Ramos (cell line): ENCODE measurements at regions not wholly inside any gene's neighbourhood (a gene's known extent, or its start where the extent isn't known, plus 50 kb on each side); places are given as distances from the start of the nearest gene placed in this dataset.

Experiments used
- in situ Hi-C: fragments of 300-500 bp; cut with MboI; formaldehyde crosslinking; loops from one replicate; pipeline ENCODE4 v1.14.3; 2022; ENCODE audit warnings: low sequenced_read_pairs; ENCODE audit not compliant: unreplicated experiment

DNA sequence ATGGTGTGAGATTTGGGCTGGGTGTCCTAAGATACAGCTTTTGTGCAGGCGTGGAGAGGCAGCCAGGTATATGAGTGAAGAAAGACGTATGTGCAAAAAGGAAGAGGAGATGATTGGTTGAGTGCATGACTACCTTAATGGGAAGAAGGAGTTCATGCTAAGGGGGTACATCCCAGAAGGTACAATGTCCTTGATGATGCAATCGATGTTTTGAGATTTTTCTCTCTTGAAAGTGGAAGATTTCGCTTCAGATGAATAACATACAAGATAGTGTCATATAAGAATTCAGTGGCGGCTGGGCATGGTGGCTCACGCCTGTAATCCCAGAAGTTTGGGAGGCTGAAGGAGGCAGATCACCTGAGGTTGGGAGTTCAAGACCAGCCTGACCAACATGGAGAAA, 357.1 kb downstream of the KLF12 start:
- in situ Hi-C loops: no loop called here

DNA sequence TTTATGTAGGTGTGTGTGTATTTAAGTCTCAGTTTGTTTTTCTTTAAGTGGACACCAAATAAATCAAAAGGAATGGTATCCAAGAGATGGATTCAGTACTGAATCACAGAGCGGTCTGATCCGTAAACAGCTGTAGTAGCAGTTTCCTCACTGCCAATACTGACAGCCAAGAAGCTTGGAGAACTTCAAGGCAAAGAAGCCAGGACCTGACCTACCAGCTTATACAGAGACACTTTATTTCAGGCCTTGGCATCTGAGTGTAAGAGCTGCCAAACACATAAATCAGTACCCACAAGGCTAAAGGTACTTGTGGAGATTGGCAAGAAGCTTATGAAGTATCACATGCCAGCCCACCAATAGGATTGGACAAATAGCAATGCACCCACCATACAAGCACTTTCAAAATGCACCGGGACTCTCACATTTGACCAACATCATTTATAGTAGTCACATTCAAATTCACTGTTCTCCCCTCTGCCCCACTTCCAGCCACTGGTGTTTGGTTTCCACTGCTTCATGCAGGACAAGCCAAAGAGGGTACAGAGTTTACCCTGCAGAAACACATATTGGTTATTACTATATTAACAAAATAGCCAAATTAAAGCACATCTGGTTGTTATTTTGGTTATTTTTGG, 357.9 kb downstream of the KLF12 start:
- in situ Hi-C loops: no loop called here

DNA sequence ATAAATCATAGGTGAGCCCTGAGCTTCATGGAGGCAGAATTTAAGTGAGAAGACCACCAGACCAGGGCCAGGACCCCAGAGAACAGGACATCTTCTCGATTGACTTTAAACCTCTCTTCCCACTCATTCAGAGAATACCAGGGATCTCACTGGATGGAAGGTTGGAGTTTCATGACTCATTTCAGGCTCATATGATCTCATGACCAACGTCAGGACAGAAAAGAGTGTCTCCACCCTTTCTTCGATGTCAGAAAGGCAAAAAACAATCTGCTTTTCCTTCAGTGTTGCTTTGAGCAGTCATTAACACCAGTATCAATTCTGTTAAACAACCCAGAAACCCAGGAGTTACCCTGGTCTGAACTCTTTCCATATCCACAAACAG, 361.0 kb downstream of the KLF12 start:
- in situ Hi-C loops: no loop called here

- in situ Hi-C loops: no loop called here
Measured at GRCh38 chr13:73772449-73773167, 361.6 kb downstream of the KLF12 start.

DNA sequence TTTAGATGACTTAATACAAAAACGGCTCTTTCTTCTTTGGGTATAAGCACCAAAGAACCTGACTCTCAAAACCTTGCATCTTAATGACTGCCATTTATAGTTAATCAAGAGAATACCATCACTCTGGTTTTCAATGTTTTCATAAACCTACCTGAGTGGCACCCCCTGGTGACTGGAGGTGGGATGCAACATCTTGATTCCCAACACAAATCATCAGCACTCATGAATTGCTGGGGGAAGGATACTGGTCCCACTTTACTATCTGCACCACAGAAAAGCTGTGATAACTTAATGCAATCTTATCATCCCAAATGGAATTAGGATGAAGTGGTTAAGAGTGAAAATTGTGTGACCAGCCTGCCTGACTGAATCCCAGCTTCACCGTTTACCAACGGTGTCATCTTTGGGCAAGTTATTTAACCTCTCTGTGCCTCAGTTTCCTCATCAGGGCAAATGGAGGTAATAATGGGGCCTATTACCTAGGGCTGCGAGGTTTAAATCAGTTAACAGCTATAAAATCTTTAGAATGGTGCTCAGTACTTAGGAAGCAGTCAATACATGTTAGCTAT, 366.4 kb downstream of the KLF12 start:
- in situ Hi-C loops: no loop called here

DNA sequence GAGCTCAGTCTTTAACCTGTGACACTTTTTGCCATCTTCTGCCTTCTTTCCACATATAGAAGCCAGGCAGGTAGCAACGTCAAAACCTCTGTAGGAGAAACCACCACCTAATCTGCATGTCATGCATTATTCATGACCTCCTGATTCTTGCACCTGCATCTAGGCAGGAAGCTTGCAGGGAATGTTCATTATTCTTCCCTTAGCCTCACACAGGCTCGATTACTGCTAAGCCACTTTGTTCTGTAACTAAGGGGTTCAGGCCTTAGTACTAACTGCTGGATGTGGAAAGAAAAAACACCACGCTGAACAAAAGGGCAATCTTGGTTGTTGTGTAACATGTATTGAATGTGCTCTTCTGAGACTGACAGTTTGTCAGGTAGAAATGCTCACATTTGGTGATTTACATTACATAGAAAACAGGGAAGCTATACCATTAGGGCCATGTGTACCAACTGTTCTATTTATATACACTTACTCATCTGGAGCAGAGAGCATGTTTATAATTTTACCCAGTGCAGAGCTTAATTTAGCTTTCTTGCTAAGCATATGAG, 366.9 kb downstream of the KLF12 start:
- in situ Hi-C loops: no loop called here

- in situ Hi-C loops: no loop called here
Measured at GRCh38 chr13:73765651-73766384, 368.4 kb downstream of the KLF12 start.

DNA sequence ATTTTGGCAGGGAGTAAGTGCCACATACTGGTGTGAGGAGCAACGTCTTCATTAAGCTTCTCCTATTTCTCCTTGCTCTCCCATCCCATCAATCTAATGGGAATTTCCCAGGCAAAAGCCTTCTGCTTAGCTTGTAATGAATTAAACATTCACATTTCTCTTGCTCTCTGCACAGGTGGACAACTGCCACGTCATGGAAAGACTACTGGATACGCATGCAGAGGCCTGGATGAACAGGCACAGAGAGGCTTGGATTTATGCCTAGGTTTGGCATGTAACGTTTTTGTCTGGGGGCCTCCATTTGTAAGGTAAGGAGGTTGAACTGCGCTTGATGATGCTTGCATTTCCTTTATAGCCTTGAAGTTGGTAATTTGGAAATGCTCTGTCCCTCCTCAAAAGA, 374.8 kb downstream of the KLF12 start:
- in situ Hi-C loops: loop anchor here (10.0 kb wide), 1 partner anchor 1465 kb away; no protein-coding TSS in a partner anchor

GRCh38 chr13:73757481-73758233, 376.5 kb downstream of the KLF12 start:
- in situ Hi-C loops: loop anchor here (10.0 kb wide), 1 partner anchor 1467 kb away; no protein-coding TSS in a partner anchor

GRCh38 chr13:73754727-73755292, 379.4 kb downstream of the KLF12 start:
- in situ Hi-C loops: loop anchor here (5.0 to 10.0 kb wide), 2 partner anchors 537 to 1470 kb away; no protein-coding TSS in a partner anchor

- in situ Hi-C loops: loop anchor here (5.0 to 10.0 kb wide), 2 partner anchors 538 to 1471 kb away; no protein-coding TSS in a partner anchor
Measured at GRCh38 chr13:73754241-73754640, 380.0 kb downstream of the KLF12 start.

- in situ Hi-C loops: loop anchor here (5.0 to 10.0 kb wide), 2 partner anchors 541 to 1474 kb away; no protein-coding TSS in a partner anchor
Measured at GRCh38 chr13:73751290-73751689, 382.9 kb downstream of the KLF12 start.

DNA sequence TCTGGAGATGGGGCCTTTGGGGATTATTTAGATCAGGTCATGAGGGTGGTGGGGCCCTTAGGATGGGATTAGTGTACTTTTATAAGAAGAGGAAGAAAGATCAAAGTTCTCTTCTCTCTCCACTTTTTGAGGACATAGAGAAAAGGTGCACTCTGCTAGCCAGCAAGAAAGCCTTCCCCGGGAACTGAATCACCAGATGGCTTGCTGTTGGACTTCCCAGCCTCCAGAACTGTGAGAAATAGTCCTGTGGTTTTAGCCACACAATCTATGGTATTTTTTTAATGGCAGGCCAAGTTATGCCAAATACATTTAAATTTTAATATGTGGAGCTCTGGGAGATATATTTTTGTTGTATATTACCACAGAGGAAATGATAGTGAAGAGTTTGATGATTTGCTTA, 385.8 kb downstream of the KLF12 start:
- in situ Hi-C loops: no loop called here

DNA sequence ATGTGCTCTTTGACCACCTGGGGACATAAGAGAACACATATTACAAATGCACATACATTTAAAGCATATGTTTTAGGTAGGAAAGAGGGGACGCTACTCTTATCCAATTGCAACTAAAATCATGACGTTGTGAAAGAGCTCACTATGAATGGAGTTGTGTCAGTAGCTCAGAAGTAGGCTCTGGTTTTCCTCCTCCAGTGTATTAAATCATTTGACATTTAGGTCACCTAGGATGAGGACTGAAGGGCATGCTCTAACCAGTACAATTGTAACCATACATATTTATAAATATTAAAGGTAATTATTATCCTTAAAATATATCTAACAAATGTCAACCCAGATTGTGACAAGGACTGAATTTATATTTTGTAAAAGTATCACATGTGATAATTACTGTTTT, 389.0 kb downstream of the KLF12 start:
- in situ Hi-C loops: no loop called here

DNA sequence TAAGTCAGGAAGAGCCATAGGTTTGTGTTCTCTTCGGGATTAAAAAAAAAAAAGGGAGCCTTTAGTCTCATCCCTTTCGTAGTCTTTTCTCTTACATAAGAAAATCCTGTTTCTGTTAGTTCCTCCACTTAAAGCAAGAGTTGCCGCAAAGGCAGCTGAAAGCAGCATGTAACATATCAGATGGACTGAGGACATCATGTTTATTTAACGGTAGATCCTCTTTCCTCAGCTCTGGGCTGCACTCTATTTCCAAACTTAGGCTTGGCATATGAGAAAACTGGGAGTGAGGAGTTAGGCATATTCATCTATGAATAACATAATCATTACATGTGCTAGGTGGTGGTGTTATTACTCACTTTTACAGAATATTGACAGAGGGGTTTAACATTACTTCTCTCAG, 391.2 kb downstream of the KLF12 start:
- in situ Hi-C loops: no loop called here

DNA sequence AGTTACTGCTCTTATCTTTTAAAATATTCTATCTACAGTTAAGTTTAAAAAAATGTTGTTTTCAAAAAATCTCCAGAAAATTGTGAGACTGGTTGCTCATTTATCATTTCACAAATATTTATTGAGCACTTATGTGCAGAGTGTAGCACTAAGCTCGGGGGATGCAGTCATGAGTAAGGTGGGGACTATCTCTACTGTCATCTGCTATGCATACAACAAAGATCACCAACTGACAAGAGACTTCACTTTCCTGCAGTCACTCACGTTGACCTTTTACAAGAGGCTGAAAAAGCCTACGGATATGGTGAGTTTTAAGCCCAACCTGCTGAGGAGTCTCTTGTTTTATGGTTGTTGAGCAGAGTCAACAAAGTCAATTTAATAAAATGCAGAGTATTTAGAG, 392.5 kb downstream of the KLF12 start:
- in situ Hi-C loops: no loop called here

- in situ Hi-C loops: no loop called here
Measured at GRCh38 chr13:73741111-73741510, 393.1 kb downstream of the KLF12 start.

- in situ Hi-C loops: no loop called here
Measured at GRCh38 chr13:73740666-73741065, 393.5 kb downstream of the KLF12 start.

GRCh38 chr13:73739394-73739793, 394.8 kb downstream of the KLF12 start:
- in situ Hi-C loops: no loop called here
